HPDE6-E6E7 (cell line): ENCODE measurements at regions not wholly inside any gene's neighbourhood (a gene's known extent, or its start where the extent isn't known, plus 50 kb on each side); places are given as distances from the start of the nearest gene placed in this dataset.

ENCODE experiments used
- DNase-seq: peaks from one replicate; pipeline ENCODE4 v3.0.0; 2011; ENCODE audit warnings: missing footprints; ENCODE audit errors: extremely low spot score

DNA sequence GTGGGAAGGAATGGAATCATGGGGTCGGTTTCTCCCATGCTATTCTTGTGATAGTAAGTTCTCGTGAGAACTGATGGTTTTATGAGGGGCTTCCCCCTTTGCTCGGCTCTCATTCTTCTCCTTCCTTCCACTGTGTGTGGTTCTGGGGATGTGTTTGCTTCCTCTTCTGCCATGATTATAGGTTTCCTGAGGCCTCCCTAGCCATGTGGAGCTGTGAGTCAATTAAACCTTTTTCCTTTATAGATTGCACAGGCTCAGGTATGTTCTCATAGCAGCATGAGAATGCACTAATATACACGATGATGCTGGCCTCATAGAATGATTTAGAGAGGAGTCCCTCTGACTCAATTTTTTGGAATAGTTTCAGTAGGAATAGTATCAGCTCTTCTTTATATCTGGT is 195.4 kb upstream of the IVNS1ABP start:
- no peak for DNase-seq

DNA sequence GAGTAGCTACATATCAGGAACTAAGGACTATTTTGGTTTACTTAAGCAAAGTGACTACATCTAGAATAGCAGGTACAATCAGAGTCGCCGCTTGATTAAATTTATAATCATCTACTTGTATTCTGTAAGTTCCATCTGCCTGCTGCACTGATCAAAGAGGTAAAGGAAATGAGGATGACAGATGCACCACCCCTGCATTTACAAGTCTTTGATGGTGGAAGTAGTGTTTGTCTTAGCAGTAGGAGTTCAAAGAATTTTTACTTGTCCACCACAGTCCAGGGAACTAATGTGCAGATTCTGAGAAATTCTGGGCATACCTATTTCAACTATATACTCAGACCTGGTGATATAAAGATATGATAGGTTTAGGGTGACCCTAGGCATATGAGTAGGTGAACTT is 184.1 kb upstream of the IVNS1ABP start:
- DNase-seq = no peak

DNA sequence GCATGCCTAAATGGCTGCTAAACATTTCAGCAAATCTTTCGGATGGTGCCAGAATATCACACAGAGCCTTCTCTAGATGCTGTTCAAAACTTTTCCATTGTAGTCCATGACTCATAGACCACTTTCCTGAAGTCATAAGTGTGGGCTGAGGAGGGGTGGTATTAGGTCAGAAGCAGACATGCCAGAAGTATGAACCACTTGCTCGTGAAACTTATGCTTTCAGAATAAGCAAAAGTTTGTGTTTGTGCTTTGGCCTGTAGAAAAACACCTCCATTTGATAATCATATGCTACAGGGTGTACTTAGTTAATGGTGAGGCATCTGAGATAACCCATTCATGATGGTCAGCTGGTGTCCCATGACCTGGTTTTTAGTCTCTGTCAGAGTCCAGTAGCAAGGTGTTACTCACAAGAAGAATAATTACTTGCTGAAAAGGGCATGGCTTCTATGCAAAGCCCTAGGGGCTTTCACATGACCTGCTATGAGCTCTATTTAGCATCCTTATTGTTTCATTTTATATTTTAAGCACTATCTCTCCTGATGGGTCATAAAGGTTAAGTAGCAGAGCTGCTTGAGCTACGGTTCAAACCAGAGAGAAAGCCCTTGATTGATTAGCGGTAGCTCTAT is 183.1 kb upstream of the IVNS1ABP start:
- peak; percentile 23 for DNase-seq

DNA sequence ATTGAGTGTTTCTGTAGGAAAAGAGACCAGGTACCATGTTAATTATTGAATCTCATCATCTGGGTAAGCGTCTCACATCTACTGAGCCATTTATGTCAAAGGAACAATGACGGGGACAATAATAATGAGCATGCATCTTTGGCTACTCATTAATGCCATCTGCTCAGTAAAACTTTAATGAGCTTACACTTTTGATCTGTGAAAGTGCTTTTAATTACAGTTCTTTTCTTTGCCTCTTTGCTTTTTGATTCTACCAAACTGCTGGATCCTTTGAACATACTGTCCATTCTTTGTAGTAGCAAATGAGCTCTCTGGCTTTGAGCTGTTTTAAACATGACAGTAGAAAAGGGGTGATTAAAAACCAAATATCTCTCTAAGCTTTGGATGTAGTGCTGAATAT is 181.2 kb upstream of the IVNS1ABP start:
- no peak for DNase-seq

DNA sequence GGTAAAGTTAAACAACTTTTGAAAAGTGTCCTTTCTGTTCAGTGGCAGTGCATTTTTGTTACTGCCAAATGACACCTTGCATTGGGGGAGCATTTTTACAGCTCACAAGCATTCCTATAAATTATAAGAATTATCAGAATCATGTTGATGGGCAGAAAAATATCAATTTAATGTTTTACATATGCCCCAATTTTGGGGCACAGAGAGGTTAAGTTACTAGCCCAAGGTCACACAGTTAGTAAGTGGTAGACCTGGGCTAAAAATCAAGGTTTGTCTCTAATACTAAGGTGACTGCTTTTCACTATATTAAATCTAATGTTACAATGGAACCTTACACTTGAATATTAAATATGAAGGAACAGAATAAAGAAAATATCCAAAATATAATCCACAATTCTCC is 180.1 kb upstream of the IVNS1ABP start:
- DNase-seq = no peak

DNA sequence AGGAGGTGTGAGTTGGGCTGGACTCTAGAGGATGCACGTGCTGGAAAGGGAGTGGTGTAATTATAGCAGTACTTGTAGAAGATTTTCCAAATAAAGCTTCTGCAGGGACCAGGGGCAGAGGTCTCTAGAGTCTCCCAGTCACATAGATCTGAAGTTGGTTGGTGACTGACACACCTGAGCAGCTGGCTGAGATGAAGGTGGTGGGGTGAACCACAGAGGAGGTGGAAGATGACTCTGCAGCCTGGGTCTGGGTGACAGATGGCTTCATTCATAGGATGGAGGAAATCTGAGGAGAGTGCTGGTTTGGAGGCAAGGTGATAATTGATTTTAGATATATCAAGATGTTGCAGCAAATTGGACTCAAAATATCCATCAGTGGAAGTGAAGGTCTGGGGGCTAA is 178.9 kb upstream of the IVNS1ABP start:
- DNase-seq = no peak

DNA sequence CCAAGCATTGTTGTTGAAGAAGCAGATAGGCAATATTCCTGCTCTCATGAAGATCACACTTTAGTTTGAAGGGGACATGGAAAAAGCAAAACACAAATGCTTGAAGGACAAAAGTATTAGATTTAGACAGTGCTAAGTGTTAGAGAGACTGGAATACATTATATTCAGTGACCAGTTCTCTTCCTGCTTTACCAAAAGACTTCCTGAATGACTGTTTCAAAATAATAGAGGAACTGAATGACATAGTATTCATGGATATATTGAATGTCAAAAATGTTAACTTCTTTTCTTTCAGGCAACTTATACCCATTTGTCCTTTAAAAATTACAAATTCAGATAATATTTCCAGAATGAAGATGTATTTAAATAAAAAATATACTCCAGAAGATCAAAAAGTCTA is 178.0 kb upstream of the IVNS1ABP start:
- no peak for DNase-seq

DNA sequence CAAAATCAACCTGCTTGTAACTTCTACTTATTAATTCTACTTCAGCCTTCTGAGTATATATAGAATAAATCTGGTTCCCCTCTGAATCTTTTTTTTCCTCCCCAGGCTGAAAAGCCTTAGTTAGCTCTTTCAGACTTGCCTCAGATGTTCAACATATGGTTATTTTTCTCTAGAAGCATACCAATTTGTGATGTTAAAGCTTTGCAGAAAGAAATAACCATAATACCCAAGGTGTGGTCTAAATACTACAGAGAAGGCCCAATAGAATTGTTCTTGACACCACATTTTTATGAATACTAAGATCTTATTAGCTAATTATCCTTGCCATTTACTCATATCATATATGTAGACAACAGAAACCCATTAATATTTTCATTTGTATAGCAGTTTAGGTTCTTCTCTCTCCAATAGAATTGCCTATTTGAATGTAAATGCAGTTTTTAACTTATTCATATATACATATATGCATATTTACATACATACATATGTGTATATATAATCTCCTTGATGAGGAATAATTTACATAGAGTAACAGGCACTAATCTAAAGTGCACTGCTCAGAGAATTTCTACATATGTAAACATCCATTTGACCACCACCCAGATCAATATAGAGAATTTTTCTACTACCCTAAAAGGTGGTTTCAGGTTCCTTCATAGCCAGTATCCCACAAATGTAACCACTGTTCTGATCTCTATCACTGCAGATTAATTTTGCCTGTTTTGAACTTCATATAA is 175.2 kb upstream of the IVNS1ABP start:
- DNase-seq = no peak

DNA sequence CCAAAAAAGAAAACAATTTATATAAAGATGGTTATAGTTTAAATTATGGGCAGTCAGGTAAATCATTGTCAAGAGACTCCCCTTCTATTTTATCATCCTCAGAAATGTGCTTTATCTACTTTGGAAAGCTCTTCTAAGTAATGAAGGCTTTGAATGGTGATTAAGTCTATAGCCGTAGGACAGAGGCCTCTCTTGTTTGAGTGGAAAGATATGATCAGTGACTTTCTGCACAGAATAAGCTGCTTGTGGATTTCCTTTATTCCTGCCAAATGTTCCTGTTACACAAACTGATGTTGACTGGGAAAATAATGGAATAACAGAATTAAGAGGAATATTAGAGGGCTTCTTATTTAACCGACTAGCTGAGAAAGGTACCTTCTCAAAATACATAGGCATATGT is 174.6 kb upstream of the IVNS1ABP start:
- no peak for DNase-seq

DNA sequence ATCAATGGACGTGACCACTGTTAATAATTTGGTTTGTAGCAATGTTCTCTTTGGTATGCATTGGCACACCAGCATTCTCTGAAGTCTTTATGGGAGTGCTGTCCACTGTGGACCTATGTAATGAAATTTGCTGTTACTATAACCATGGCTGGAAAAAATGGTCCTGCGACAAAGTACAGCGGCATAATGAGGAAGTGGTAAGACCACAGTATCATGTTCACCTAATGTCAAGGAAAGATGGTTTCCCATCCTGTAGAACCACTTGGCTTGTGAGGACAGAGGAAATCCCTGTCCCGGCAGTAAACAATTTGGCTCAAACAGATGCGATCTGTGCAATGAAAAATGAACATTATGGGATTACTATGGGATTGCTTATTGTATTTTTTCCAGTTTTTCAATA is 173.9 kb upstream of the IVNS1ABP start:
- DNase-seq = no peak

DNA sequence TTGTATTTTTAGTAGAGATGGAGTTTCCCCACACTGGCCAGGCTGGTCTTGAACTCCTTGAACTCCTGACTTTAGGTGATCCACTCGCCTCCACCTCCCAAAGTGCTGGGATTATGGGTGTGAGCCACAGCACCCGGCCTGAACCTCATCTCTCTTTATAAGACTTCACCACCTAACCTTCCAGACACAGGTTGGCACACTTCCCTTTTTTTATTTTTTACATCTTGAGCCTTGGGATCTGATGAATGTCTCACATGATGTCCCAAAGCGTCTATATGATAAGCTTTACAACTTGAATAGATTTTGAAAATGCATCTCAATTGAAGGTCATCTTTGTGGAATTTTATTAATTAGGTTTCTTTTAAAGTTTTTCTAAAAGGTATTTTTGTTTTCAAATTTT is 172.4 kb upstream of the IVNS1ABP start:
- no peak for DNase-seq

DNA sequence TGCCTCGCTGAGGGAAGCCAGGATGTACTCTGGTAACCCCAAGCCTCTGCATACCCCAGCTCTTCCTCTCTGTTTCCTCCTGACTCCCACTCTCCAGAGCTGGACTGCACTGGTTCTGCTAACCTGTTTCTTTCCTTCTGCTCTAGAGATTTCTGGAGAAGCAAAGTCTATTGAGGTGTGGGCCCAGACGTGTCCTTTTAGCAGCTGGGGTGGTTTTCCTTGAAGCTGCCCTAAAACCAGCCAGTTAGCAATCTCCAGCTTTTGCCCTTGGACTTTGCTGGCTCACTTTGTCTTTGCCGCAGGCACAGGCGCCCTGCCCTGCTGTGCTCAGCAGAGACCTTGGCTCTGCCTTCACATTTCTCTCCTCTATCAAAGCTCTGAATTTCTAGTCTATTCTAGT is 171.8 kb upstream of the IVNS1ABP start:
- no peak for DNase-seq

DNA sequence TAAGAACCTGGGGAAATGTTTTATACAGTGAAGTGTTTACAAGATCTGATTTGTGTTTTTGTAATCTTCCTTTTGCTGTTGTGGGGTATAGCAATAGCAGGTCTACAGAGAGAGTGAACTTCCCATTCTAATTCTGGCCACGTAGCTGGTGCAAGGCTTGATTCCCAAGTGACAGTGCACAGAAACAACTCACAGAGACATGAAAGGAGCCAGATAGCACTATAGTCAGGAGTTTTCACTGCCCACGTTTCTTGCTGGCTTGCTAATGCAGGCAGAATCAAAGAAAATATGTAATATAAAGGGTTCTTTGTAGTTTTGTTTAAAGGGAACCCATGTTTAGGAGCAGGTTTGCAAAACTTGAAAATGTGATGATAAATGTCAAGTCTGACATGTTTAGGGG is 170.9 kb upstream of the IVNS1ABP start:
- no peak for DNase-seq

DNA sequence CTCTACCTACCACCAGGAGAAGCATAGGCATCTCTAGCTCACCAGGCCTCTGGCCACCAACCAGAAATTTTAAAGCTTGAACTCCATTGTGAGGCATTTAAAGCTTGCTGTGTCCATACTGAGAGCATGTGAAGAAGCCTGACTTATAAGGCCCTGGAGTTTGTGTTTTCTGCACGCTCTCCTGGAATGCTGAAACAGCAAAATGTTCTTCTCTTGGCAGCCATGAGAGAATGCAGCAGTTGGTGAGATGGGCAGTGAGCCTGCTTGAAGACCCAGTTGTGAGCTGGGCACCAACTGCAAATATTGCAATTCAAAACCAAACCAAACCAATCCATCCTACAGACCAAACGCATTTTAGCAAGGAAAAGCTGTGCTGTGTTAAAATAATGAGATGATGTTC is 170.0 kb upstream of the IVNS1ABP start:
- DNase-seq = no peak

DNA sequence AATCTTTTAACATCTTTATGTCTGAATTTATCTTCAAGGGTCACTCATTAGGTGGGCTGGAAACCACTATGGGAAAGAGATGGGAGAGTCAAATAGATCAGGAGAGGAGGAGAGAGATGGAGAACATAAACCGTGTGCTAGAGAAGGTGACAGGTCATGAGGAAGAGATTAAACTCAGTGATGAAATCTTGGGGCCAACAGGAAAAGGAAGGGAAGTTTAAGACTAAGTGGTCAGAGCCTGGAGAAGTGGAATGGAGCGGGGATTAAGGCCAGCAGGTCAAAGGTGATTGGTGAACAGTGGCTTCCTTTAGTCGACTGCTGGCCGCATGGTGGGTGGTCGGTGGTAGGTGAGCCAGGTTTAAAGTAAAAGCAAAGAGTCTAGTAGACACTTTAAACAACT is 169.3 kb upstream of the IVNS1ABP start:
- DNase-seq = no peak

DNA sequence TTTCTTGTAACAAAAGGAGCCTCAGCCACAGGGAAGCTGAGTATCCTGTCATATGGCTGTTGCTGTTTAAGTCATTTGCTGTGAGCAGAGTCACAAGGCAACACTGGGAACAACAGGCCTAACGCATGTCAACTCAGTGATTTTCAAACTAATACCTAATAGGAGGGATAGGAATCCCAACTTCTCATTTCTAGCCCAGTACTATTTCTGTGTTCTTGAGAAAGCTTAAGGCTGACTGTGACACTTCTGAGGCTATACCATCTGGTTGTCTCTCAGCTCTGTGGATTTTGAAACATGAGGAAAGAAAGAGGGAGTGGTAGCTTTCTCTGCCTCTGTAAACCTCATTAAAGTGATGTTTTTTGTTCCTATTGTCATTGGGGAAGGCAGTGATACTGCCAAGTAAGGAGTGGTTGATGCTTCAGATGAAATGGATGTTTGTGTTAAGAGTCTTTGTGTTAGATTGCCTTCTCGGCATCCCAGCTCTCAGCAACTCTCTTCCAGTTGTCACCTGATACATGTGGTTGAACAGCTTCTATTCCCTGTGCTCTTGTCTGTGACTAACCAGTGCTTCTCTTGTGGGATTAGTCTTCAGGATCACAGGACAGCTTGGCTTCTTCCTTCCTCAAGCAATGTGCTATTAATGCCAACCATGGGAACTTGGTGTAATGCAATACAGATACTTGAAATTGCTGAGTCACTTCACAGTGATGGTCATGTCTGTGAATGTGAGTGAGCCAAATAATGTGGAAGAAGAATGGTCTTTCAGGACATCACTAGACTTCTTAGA is 166.8 kb upstream of the IVNS1ABP start:
- DNase-seq = peak; percentile 19

DNA sequence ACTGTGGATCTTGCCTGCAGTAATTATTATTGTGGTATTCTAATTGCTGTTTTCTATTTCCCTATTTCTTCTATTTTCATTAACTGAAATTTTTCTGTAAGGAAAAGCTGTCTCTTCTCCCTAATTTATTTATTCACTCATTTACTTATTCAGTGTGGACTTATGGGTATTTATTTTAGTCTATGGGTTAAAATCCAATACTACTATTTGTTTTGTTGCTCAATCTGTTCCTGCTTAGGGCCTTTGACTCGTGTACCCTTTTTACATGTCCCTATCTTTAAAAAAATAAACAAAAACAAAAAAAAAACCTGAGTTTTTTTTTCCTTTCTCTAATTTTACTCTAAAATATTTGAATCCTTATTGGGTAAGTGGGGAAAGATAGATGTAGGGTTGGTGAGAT is 166.2 kb upstream of the IVNS1ABP start:
- DNase-seq = no peak

DNA sequence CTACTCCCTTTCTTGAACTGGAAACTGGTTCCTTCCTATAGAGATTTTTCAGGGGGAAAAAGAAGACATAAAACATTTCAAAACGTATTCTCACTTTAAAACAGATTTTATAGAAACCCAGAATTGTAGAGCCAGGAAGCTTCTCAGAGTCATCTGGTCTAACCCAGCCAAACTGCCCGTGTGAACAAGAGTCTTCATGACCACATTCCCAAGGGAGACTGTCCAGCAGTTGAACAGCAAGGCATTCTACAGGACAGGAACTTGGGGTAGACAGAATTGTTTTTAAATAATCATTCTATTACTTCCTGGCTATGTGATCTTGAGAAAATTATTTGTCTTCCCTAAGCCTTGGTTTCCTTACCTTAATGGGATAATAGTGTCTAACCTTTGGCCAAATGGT is 163.5 kb upstream of the IVNS1ABP start:
- DNase-seq = no peak

DNA sequence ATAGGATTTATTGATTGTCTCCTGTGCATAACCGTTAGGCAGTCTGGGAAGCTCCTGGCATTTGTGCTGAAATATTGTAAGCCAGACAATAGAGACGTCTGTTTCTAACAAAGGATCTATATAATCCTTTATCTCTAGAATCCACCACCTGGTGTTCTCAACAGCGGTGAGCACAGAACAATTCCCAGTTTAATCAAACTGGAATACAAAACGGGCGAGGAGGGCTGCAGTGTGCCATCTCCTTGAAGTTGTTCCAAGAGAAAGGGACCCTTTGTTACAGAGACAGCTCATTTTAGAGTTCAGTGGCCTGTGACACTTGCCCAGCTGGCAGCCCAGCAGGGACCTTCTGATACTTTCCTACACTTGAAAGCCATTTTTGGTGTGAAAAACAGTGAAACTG is 162.8 kb upstream of the IVNS1ABP start:
- DNase-seq = no peak

DNA sequence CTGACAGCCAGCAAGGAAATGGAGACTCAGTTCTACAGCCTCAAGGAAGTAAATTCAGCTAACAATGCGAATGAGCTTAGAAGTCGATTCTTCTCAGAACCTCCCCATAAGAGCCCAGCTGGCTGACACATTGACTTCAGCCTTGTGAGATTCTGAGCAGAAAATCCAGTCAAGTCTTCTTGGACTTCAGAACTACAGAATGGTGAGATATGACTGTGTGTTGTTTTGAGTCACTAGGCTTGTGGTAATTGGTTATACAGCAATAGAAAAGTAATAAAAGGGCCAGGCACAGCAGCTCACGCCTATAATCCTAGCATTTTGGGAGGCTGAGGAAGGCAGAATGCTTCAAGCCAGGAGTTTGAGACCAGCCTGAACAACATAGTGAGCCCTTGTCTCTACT is 161.8 kb upstream of the IVNS1ABP start:
- no peak for DNase-seq

DNA sequence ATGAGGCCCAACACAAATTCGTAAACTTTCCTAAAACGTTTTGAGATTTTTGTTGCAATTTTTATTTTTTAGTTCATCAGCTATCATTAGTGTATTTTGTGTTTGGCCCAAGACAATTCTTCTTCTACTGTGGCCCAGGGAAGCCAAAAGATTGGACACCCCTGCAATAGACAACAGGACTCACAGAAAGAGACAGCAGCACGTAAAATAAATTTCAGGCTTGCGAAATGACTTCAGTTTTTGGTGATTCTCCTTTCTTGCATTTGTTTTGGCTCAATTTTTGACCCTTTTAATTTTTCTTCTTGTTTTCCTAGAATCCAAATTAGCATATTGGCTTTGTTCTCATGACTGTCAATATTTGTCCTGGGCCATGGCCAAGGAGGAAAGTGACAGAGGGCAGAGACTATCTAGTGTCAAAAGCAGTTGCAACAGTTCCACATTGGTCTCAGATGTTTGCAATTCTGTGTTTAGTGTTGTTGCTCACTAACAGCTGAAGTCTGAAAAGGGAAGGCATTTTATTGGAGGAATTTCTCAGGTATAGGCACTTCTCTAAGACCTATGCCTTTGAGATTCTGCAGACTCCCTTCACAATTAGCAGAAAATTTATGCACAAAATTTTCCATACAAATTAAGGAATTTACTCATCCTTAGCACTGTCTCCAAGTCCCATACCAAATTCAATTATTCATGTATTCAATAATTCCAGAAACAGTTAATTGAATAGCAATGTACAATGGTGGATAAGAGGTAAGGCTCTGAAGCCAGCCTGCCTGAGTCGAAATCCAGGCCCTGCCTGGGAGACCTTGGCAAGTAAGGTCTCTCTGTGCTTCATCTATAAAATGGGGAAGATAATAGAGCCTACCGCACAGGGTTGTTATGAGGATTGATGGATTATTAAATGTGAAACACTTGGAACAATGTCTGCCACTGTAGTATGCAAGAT is 160.9 kb upstream of the IVNS1ABP start:
- DNase-seq = no peak
